GM23338 (cell line): ENCODE measurements at regions not wholly inside any gene's neighbourhood (a gene's known extent, or its start where the extent isn't known, plus 50 kb on each side); places are given as distances from the start of the nearest gene placed in this dataset.
"Not testable (repeated sequence)": the region's sequence is repeated elsewhere in the genome, so short reads cannot be mapped to it uniquely, and the experiment has no call there.

Experiments used
- ETS1 ChIP-seq: IDR thresholded peaks from 2 replicates; pipeline ENCODE4 v1.6.1; 2016; ENCODE audit warnings: antibody characterized with exemption
- EZH2 ChIP-seq: fragments of 200-600 bp; sonication (generic); IDR thresholded peaks from one replicate; pipeline ENCODE4 v1.8.0; 2017; ENCODE audit warnings: antibody characterized with exemption, mild to moderate bottlenecking, low read depth; ENCODE audit not compliant: unreplicated experiment
- EZH2phosphoT487 ChIP-seq: fragments of 200-600 bp; sonication (generic); IDR thresholded peaks from one replicate; pipeline ENCODE4 v1.8.1; 2018; ENCODE audit warnings: antibody characterized with exemption; ENCODE audit not compliant: unreplicated experiment
- TF ChIP-seq, protein P1 (sequence below), 2 experiments: fragments of 200-600 bp in 1 of 2; sonication (generic) in 1 of 2; conservative IDR thresholded peaks; 2 replicates each; pipeline versions ENCODE4 v1.5.1 to v1.6.1; 2016 to 2017; ENCODE audit warnings: antibody characterized with exemption in 2 of 2, low read depth in 2 of 2, mild to moderate bottlenecking in 2 of 2, moderate library complexity in 1 of 2

GRCh38 chr16:46394963-46395362 is 226.2 kb downstream of the SHCBP1 start:
- TF ChIP-seq EZH2phosphoT487, ETS1, EZH2: not testable (repeated sequence)
- TF ChIP-seq, protein P1, sequence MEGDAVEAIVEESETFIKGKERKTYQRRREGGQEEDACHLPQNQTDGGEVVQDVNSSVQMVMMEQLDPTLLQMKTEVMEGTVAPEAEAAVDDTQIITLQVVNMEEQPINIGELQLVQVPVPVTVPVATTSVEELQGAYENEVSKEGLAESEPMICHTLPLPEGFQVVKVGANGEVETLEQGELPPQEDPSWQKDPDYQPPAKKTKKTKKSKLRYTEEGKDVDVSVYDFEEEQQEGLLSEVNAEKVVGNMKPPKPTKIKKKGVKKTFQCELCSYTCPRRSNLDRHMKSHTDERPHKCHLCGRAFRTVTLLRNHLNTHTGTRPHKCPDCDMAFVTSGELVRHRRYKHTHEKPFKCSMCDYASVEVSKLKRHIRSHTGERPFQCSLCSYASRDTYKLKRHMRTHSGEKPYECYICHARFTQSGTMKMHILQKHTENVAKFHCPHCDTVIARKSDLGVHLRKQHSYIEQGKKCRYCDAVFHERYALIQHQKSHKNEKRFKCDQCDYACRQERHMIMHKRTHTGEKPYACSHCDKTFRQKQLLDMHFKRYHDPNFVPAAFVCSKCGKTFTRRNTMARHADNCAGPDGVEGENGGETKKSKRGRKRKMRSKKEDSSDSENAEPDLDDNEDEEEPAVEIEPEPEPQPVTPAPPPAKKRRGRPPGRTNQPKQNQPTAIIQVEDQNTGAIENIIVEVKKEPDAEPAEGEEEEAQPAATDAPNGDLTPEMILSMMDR (conservative IDR thresholded peaks at IDR 0.05; ENCODE audit: low read depth in 2 of 2) = not testable (repeated sequence)
